Activated naive CD8-positive, alpha-beta T cell treated with anti-CD3 and anti-CD28 coated beads, Interleukin-2, amount 50 U/mL, for 24 hours (primary cell): ENCODE measurements at regions not wholly inside any gene's neighbourhood (a gene's known extent, or its start where the extent isn't known, plus 50 kb on each side); places are given as distances from the start of the nearest gene placed in this dataset.
"Not testable (repeated sequence)": the region's sequence is repeated elsewhere in the genome, so short reads cannot be mapped to it uniquely, and the experiment has no call there.

Experiments
- ATAC-seq: fragments of 150-1000 bp; cut with Tn5 transposase; one replicate; pipeline ENCODE4 v1.10.0; 2021
- DNase-seq: peaks from one replicate; pipeline ENCODE4 v3.0.0; 2021
- H3K27ac Mint-ChIP-seq: one replicate; pipeline ENCODE4 v1.8.0; 2021; ENCODE audit warnings: mild to moderate bottlenecking, mixed read lengths
- H3K27me3 Mint-ChIP-seq: one replicate; pipeline ENCODE4 v1.8.0; 2021; ENCODE audit warnings: mixed read lengths
- H3K36me3 Mint-ChIP-seq: one replicate; pipeline ENCODE4 v1.8.0; 2021; ENCODE audit warnings: low read depth, mixed read lengths
- H3K4me1 Mint-ChIP-seq: one replicate; pipeline ENCODE4 v1.8.0; 2021; ENCODE audit warnings: mixed read lengths
- H3K4me3 Mint-ChIP-seq: one replicate; pipeline ENCODE4 v1.8.0; 2021; ENCODE audit warnings: mild to moderate bottlenecking, moderate library complexity, mixed read lengths
- H3K9me3 Mint-ChIP-seq: one replicate; pipeline ENCODE4 v1.8.0; 2021; ENCODE audit warnings: mixed read lengths

DNA sequence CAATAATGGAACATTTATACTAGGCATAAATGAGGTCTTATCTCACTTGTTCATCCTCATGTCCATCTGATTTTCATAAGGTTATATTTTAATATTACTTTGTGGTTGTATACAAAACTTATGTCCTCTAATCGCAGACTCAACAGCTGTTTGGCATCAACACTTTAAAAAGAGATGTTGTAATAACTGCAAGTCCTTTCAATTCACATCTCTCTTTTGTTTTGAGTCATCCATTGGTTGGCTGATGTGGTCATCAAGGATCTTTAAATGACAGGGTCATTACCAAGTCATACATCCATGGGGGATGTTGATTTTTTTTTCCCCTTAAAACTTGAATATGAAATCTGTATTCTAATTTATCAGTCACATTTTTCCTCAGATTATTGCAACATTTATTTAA lies 299.4 kb upstream of the NRSN1 start:
- no peaks in the 10 kb centered on the region for H3K4me1 Mint-ChIP-seq
- DNase-seq, result no peak
- H3K4me3 Mint-ChIP-seq, result no peak overlapping the region
- H3K27me3 Mint-ChIP-seq, result no peaks in the 10 kb centered on the region
- H3K9me3 Mint-ChIP-seq, result peaks cover 10% of the 10 kb centered on the region
- H3K36me3 Mint-ChIP-seq, result no peaks in the 10 kb centered on the region
- no peak for ATAC-seq
- H3K27ac Mint-ChIP-seq, result no peak overlapping the region

DNA sequence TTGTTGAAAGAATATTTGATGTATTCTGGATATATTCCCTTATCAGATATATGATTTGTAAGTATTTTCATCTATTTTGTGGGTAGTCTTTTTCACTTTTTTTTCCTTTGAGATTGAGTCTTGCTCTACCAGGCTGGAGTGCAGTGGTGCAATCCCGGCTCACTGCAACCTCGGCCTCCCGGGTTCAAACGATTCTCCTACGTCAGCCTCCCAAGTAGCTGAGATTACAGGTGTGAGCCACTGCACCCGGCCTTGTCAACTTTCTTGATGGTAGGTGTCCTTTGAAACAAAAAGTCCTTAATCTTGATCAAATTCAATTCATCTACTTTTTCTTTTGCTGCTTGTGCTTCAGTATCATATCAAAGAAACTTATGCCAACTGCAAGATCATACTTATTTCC lies 297.2 kb upstream of the NRSN1 start:
- no peaks in the 10 kb centered on the region for H3K4me1 Mint-ChIP-seq
- no peak for ATAC-seq

DNA sequence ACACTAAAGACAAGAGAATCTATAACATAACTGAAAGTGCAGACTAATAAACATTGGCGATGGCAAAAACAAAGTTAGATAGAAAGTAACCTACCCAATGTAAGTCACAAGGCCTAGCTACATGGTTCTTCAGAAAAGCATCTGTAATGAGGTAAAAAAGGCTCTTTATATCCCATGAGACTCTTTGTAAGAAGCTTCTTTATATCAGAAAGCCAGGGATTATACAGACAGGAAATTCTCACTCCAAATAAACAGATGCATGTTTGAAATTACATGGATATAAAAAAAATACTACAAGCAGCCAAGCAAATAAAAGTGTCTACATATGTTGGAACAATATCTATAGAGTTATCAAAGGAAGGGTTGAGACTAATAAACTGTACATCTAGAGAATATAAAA lies 284.9 kb upstream of the NRSN1 start:
- DNase-seq (no peak), ATAC-seq (no peak)
- no peaks in the 10 kb centered on the region for H3K9me3 Mint-ChIP-seq
- H3K36me3 Mint-ChIP-seq, result no peaks in the 10 kb centered on the region
- no peaks in the 10 kb centered on the region for H3K4me1 Mint-ChIP-seq
- H3K4me3 Mint-ChIP-seq, result no peak overlapping the region
- H3K27ac Mint-ChIP-seq, result no peak overlapping the region
- no peaks in the 10 kb centered on the region for H3K27me3 Mint-ChIP-seq

More for the DNA sequence above, 297.2 kb upstream of the NRSN1 start:
- Mint-ChIP-seq H3K4me3 (no peak overlapping the region), H3K27me3 (no peaks in the 10 kb centered on the region), H3K36me3 (no peaks in the 10 kb centered on the region), H3K27ac (no peak overlapping the region), H3K9me3 (peaks cover 15% of the 10 kb centered on the region)
- DNase-seq, result no peak

DNA sequence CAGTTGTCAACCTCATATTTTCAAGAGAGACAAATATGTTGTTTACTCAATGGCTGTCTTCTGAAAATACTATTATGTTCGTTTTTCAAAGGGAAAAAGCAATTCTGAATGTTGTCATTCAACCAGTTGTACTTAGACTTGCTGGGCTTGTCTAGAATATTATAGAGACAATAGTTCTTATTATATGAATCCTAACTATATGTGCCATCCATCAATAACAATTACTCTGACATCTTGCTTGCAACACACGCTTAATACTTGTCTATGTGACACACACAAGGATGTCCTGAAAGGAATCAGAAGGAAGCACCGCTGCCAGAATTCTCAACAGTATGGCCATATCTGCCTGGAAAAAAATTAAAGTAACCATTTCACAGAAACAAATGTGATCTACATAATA lies 283.3 kb upstream of the NRSN1 start:
- no peak for ATAC-seq

DNA sequence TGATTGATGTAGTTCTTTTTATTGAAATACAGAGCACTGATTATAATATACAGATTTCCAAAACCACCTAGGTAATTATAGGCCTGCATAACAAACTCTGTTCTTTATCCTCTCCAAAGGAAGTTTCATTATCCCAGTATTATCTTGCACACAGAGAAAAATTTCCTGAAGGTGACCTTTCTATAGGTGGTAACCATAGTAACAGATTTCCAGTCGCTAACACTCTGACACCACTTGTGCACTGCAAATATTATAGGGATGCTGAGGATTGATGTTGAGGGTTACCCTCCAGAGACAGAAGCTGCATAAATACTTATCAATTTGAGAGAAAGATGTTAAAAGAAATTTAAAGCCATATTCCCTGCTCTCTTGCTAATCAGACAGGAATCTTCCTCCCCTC lies 274.5 kb upstream of the NRSN1 start:
- no peak for DNase-seq
- Mint-ChIP-seq H3K27me3 (no peaks in the 10 kb centered on the region), H3K4me1 (no peaks in the 10 kb centered on the region), H3K27ac (no peak overlapping the region), H3K9me3 (no peaks in the 10 kb centered on the region), H3K4me3 (no peak overlapping the region), H3K36me3 (no peaks in the 10 kb centered on the region)
- ATAC-seq, result no peak

More for the DNA sequence above, 283.3 kb upstream of the NRSN1 start:
- Mint-ChIP-seq H3K9me3 (no peaks in the 10 kb centered on the region), H3K4me3 (no peak overlapping the region), H3K27ac (no peak overlapping the region), H3K27me3 (no peaks in the 10 kb centered on the region), H3K36me3 (no peaks in the 10 kb centered on the region), H3K4me1 (no peaks in the 10 kb centered on the region)
- DNase-seq, result no peak

DNA sequence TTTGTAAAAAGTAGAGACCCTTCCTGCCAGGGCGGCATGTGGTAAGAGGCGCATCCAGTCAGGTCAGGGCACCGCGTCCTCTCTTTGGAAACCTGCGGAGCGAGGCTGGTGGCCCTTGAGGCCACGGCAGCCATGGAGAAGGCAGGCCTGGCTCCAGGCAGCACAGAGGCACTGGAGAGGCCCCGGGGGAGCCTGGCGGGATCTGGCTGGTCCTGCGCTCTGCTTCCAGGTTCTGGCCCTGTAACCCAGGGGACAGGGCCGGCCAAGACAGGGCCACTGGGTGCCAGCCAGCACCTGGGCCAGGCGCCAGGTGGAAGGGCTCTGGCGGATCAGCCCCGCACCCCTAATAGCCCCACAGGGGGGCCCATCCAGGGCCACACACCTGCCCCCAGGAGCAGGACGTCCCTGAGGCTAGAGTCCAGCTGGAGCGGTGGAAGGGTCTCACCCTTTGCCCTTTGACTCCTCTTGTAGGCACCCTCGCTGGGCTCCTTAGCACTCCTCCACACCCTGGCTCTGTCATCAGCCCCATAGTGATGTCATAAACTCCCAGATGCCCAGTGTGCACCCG lies 272.4 kb upstream of the NRSN1 start:
- not testable (repeated sequence) for ATAC-seq, H3K4me1 Mint-ChIP-seq, H3K36me3 Mint-ChIP-seq, DNase-seq, H3K27me3 Mint-ChIP-seq, H3K4me3 Mint-ChIP-seq, H3K27ac Mint-ChIP-seq
- H3K9me3 Mint-ChIP-seq, result peaks cover 14% of the 10 kb centered on the region

DNA sequence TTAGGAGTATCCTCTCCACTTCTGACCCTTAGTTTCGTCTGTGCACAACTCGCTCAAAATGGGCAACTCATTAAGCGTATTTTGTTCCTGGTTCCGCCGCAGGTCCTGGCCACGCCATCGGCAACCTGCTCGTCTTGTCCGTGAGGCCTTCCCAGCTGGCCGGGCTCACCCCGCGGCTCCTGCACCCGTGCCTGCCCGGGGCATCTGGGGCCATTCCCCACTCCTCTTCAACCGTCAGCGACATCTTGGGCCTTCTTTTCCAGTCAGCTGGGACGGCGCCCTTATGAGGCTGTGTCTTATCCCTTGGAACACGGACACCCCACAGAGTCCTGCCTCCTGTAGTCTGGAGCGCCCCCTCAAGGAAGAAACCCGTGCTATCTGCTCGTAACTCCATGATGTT lies 271.9 kb upstream of the NRSN1 start:
- peaks cover 14% of the 10 kb centered on the region for H3K9me3 Mint-ChIP-seq
- not testable (repeated sequence) for H3K36me3 Mint-ChIP-seq, H3K27me3 Mint-ChIP-seq, ATAC-seq, H3K27ac Mint-ChIP-seq, DNase-seq, H3K4me1 Mint-ChIP-seq, H3K4me3 Mint-ChIP-seq

DNA sequence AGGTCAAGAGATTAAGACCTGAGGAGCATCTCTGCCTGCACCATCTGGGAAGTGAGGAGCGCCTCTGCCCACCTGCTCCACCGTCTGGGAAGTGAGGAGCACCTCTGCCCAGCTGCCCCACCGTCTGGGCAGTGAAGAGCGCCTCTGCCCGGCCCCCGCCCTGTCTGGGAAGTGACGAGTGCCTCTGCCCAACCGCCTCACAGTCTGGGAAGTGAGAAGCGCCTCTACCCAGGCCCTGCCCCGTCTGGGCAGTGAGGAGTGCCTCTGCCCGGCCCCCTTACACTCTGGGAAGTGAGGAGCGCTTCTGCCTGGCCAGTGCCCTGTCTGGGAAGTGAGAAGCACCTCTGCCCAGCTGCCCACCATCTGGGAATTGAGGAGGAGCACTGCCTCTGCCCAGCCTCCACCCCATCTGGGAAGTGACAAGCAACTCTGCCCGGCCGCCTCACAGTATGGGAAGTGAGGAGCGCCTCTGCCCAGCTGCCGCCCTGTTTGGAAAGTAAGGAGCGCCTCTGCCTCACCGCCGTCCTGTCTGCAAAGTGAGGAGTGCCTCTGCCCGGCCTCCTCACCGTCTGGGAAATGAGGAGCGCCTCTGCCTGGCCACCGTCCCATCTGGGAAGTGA lies 270.4 kb upstream of the NRSN1 start:
- DNase-seq, result no peak
- no peak overlapping the region for H3K4me3 Mint-ChIP-seq
- ATAC-seq, result no peak
- H3K36me3 Mint-ChIP-seq, result no peaks in the 10 kb centered on the region
- peaks cover 23% of the 10 kb centered on the region for H3K9me3 Mint-ChIP-seq
- no peaks in the 10 kb centered on the region for H3K4me1 Mint-ChIP-seq
- H3K27ac Mint-ChIP-seq, result no peak overlapping the region
- H3K27me3 Mint-ChIP-seq, result no peaks in the 10 kb centered on the region

DNA sequence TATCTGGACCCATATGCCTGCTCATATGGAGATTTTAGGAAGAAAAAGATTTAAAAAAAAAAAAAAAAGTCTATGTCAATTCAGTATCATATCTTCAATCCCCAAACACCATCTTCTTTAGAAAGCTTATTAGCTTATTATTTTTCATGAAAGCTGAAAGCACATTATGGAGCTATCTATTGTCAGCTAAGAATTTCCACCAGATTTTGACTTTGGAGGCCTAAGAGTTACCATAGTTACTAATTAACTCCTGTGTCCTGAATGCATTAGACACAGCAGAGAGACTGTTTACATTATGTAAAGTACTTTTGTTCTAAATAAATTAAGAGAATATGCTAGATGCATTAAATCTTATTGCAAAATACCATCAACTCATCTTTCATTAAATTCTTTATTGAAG lies 255.5 kb upstream of the NRSN1 start:
- Mint-ChIP-seq H3K27me3 (no peaks in the 10 kb centered on the region), H3K36me3 (no peaks in the 10 kb centered on the region), H3K9me3 (peaks cover 4% of the 10 kb centered on the region), H3K27ac (no peak overlapping the region), H3K4me1 (no peaks in the 10 kb centered on the region), H3K4me3 (no peak overlapping the region)
- DNase-seq (no peak), ATAC-seq (no peak)

DNA sequence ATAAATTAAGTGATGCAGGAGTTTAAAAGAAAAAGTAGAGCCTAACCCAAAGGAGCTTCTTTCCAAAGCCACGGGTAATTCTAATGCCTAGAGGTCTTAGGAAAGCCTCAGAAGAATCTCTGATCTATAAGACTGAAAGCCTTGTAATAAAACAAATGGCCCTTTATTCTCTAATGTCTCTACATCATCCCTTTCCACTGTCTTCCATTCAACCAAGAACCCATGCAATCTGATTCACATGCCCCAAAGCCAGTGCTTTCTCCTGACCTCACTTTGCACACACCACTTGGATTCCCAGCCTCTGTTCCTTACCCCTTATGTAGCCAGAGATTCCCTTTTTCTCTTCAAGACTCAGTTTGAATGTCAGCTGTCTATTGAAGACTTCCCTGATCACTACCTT lies 252.9 kb upstream of the NRSN1 start:
- DNase-seq, result no peak
- Mint-ChIP-seq H3K27me3 (no peaks in the 10 kb centered on the region), H3K4me1 (no peaks in the 10 kb centered on the region), H3K9me3 (no peaks in the 10 kb centered on the region), H3K36me3 (no peaks in the 10 kb centered on the region), H3K4me3 (no peak overlapping the region), H3K27ac (no peak overlapping the region)
- ATAC-seq, result no peak

DNA sequence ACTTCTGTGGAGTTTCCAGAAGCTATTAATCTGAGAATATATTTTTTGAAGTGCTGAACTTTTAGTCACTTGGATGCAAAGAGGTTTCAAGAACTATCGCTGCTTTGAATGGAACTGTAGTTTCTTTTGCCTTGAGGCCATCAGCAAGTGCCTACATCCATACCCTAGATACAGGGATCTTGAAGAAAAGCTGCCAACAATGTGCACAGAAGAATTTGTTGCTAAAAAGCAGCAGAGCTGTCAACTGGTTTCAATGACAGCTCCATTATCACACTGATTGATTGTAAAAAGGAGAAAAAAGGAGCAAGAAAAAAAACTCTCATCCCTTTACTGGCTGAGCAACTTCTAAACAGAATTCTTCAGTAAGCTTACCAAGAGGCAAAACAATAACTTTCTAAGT lies 251.0 kb upstream of the NRSN1 start:
- Mint-ChIP-seq H3K27ac (no peak overlapping the region), H3K27me3 (no peaks in the 10 kb centered on the region), H3K9me3 (no peaks in the 10 kb centered on the region), H3K4me1 (no peaks in the 10 kb centered on the region), H3K4me3 (no peak overlapping the region), H3K36me3 (no peaks in the 10 kb centered on the region)
- DNase-seq (no peak), ATAC-seq (no peak)

DNA sequence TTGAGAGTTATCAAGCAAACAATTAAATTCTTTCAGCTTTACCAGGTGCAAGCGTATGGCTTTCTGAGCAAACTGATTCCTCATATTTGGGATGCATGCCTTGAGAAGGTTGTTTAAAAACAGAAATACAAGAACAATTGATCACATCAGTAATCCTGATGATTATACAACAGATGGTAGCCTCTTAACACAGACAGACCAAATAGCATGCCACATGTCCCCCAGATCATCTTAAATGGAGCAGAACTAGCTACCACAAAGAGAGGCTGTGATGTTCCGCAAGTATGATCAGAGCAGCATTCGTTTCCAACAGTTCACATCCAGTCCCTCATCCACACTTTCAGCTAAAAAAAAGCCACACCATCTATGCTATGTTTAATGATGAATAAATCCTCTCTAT lies 246.2 kb upstream of the NRSN1 start:
- ATAC-seq, result no peak
- Mint-ChIP-seq H3K4me3 (no peak overlapping the region), H3K9me3 (no peaks in the 10 kb centered on the region), H3K27ac (no peak overlapping the region), H3K27me3 (no peaks in the 10 kb centered on the region), H3K36me3 (no peaks in the 10 kb centered on the region), H3K4me1 (no peaks in the 10 kb centered on the region)
- no peak for DNase-seq

DNA sequence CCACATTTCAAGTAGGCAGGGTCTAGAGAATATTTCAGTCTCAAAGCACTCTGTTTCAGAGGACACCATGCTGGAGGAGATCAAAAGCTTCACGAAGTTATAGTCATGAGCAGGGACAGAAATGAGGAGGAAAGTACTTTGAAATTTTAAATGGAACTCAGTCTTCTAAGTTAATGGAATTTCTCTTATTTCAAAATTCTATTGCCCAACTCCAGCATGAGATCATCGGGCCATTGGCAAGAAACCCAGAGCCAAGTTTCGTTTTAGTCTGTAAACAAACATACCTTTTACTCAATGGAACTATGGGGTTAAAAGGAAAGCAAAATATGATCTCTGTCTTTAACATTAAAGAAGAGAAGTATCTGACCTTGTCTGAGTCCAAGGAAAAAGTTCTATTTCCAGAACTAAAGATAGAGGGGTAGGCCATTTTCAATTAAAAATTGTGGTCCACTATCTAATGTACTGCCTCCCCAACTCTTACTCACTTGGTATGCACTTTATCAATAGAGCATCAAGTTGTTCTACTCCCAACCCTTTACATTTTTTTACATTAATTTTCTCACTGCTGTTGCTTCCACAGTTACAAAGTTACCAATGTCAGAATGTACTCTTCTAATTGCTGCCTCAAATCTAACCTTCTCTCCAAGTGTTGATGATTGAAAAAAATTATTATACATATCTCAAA lies 235.3 kb upstream of the NRSN1 start:
- H3K27me3 Mint-ChIP-seq, result no peaks in the 10 kb centered on the region
- ATAC-seq (no peak), DNase-seq (no peak)
- H3K4me3 Mint-ChIP-seq, result no peak overlapping the region
- H3K4me1 Mint-ChIP-seq, result no peaks in the 10 kb centered on the region
- no peak overlapping the region for H3K27ac Mint-ChIP-seq
- H3K36me3 Mint-ChIP-seq, result no peaks in the 10 kb centered on the region
- H3K9me3 Mint-ChIP-seq, result peaks cover 4% of the 10 kb centered on the region

DNA sequence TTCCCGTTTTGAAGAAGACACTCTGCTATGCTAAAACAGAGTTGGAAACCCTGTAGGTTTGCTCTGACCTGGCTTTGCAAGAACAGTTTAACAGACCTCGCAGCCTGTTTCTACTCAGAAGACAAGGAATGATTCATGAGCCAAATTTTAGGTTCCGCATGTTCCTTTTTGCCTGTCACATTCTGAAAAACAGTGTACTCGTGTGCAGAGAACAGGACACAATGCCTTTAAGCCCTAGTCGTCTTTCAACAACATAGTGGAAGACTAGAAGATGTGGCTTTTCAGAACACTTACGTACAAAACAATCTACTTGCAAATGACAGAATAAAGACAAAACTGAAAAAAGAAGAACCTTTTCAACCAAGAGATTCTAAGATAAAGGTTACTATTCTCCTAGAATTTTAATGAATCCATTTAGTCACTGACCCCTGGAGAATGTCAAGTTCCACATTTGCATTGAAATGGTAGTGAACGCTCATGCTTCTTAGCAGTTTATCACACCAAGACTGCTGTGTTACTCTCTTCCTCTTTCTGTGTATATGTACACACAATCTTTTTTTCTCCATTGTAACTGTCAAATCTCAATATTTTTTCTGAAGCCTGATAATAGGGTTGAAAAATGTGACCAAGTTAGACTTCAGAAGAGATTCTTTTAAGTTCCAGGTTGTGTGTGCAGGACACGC lies 220.7 kb upstream of the NRSN1 start:
- ATAC-seq (no peak), DNase-seq (no peak)
- Mint-ChIP-seq H3K4me1 (no peaks in the 10 kb centered on the region), H3K9me3 (peaks cover 18% of the 10 kb centered on the region), H3K4me3 (no peak overlapping the region), H3K27ac (no peak overlapping the region), H3K36me3 (no peaks in the 10 kb centered on the region), H3K27me3 (no peaks in the 10 kb centered on the region)

DNA sequence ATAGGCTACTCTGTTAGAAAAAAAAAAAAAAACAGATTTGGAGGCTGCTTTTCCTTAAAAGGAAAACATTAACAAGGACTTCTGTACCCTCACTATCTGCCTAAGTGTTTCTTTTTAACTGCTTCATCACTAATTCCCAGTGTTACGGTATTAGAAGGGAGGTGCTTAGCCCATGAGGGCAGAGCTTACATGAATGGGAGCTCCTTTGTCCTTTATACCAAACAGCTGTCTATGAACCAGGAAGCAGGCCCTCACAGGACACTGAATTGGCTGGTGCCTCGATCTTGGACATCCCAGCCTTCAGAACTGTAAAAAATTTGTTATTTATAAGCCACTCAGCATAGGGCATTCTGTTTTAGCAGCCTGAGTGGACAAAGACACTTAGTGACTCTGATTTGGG lies 215.6 kb upstream of the NRSN1 start:
- Mint-ChIP-seq H3K27me3 (no peaks in the 10 kb centered on the region), H3K36me3 (no peaks in the 10 kb centered on the region), H3K4me3 (no peak overlapping the region), H3K9me3 (peaks cover 14% of the 10 kb centered on the region), H3K27ac (no peak overlapping the region), H3K4me1 (no peaks in the 10 kb centered on the region)
- ATAC-seq (no peak), DNase-seq (no peak)
